Inferior parietal cortex (tissue), 1 donor: ENCODE measurements at regions not wholly inside any gene's neighbourhood (a gene's known extent, or its start where the extent isn't known, plus 50 kb on each side); places are given as distances from the start of the nearest gene placed in this dataset.
"Not testable (repeated sequence)": the region's sequence is repeated elsewhere in the genome, so short reads cannot be mapped to it uniquely, and the experiment has no call there.

Experiments used
- DNase-seq: peaks from one replicate; pipeline ENCODE4 v3.0.0-alpha.2; 2016; ENCODE audit errors: extremely low spot score

DNA sequence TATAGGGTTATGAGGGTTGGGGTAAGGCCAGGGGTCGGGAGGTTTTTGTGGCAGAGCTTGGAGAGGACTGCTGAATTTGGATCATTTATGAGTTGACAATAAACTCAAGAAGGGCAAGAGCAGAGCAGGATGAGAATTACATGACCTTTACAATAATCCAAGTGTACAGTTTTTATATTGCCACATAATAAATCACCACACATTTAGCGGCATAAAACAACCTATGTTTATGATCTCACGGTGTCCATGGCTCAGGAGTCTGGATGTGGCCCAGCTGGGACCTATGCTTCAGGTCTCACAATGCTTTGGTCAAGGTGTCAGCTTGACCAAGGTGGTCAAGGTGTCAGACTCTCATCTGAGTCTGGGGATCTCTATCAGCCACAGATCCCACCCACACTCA lies 118.3 kb upstream of the WSCD1 start:
- DNase-seq = no peak

DNA sequence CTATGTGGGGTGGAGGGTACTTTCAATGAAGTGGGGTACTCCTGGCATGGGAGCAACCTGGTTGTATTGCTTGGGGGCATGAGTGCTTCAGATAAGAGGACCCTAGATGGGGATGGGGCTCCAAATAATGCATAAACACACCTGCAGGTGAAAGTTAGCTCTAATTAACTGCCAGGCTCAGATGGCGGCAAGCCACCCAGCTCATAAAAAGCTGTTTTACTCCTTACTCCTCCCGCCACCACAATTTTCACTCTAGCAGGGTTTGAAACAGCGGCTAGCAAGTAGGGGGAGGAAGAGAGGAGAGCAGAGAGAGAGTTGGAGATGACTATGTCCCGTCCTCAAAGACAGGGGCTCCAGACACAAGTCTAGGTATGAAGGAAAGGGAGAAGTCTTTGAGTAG lies 117.7 kb upstream of the WSCD1 start:
- DNase-seq = no peak

DNA sequence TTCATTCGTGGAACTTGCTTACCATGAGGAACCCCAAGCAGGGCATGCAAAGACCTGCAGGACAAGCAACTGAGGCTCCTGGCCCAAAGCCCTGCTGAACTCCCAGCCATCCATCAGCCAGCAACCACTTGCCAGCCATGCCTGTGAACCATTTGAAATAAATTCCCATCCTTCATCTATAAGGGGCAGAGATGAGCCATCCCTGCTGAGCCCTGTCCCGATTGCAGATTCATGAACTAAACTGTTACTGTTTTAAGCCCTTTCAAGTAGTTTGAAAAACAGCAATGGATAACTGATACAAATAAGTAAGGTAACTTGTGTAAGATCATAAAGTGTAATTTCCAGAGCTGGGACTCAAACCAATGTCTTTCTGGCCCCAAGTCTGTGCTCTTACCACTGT lies 114.4 kb upstream of the WSCD1 start:
- DNase-seq = no peak

DNA sequence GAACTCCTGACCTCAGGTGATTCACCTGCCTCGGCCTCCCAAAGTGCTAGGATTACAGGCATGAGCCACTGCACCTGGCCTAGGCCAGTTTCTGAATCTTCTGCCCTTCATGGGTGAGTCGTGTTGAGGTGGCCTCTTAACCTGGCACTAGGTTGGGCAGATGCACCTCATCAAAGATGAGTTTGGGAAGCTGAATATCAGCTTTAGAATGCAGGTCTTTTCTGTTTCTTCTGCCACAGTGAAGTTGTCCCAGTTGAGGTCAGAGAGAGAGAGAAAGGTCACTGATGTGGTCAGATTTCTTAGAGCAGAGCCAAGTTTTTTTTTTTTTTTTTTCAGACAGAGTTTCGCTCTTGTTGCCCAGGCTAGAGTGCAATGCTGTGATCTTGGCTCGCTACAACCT lies 111.3 kb upstream of the WSCD1 start:
- no peak for DNase-seq

DNA sequence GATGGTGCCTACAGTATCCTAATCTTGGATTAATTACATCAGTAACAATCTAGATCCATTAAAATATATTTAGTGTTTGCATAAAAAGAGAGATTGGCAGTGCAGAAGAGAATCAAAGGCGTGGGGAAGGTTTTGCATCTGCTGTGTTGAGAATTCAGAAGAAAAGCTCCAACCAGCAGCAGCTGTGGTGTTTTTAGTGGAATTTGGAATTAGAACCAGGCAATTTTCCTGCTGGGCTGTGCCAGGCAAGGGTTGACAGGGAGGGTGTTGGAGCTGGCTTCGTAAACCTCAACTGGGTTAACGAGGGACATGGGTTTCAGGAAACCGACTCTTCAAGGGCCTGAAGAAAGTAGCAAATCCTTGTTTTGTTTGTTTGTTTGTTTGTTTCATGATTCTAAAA lies 107.8 kb upstream of the WSCD1 start:
- DNase-seq = no peak

DNA sequence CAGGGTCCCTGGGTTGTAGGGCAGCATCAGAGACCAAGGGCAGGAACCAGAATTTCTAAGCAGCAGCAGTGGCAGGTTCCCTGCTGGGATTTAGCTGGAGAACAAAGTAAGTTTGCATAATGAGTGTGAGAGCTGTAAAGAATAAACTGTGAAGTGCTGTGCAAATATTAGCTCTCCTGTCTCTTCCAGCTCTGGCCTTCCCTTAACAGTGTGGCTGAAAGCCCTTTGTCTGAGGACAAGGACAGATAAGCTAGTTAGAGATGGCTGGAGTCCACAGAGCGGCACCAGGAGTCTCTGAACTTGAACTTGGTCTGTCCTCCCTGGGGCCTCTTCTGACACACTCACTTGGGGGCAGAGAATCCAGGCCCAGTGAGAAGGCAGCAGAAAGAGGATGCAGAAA lies 98.2 kb upstream of the WSCD1 start:
- DNase-seq = no peak

DNA sequence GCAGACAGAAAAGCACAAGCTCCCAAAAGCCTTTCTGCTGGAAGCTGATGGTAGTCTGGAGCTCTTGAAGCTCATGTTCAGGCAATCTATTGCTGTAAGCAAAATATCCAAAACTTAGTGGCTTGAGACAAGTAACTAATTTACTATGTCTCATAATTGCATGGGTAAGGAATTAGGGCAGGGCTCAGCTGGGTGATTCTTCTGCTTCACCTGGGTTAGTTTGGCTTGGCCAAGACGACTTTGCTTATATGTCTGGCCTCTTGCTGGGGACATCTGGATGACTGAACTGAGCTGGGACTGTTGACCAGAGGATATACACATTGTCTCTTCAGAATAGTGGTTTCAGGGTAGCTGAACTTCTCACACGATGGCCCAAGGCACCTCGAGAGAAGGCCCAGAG lies 96.8 kb upstream of the WSCD1 start:
- no peak for DNase-seq

DNA sequence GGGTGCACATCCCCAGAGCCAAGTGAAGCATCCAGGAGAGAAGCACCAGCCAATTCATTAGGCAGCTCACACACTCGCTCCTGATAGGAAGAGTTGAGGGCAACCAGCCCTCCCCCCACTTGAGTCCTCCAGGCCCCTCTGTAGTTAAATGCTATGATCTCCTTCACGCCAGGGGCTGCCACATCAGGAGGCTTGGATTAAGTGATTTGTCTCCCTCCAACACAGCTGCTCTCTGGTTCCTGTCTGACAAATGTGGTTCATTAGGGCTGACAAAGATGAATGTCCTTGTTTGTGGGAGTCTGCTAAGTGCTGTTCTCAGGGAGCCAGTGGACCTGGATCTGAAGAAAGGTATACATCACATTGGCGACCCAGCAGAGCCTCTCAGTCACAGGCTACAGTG lies 94.5 kb upstream of the WSCD1 start:
- DNase-seq = no peak

DNA sequence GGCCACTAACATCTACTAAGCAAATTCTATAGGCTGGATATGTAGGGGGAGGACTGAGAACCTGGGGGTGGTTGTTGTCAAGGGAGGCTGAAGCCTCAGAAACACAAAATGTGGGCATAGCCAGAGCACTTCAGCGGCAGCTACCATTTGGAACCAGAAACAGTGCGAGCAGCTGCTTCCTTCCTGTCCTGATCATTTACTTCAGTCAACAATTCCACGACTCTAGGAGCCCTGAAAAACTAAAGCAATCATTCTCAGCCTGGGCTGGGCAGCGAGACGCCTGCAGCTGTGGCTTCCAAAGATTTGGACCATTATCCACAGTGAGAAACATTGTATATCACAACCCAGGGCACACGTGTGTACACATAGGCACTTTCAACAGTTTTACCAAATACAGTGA lies 93.9 kb upstream of the WSCD1 start:
- DNase-seq = no peak

DNA sequence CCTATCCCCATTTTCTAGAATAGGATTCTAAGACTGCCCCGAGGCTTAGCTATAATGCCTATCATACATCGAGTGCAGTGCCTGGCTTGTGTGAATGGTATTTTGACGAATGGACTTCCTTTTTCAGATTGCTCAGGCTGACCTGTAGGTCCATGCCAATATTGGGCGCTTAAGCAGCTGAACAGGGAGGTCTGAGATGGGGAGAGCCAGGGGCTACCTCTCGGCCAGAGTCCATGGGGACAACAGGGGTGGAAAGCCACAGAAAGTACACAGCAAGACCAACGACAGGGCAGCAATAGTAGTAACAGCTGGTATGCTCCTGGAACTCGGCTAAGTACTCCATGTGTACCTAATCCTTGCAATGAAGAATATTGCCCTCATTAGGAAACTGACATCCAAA lies 91.7 kb upstream of the WSCD1 start:
- no peak for DNase-seq

DNA sequence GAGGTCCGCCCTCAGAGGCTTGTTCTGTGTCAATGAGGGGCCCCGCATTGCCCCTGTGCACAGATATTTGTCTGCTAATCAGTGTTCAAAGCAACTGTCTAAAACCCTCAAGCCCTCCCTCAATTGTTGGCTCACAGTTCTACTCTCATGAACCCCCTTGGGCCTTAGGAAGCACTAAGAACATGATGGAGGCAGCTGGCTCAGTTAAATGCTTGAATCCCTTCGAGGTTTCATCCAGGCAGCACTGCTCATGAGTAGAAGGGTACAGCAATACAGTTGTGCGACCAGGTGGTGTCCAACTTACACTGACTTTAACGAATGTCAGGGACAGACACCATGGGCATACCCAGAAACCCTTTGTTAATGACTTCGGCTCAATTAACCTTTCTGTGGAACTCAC lies 89.2 kb upstream of the WSCD1 start:
- DNase-seq = no peak

DNA sequence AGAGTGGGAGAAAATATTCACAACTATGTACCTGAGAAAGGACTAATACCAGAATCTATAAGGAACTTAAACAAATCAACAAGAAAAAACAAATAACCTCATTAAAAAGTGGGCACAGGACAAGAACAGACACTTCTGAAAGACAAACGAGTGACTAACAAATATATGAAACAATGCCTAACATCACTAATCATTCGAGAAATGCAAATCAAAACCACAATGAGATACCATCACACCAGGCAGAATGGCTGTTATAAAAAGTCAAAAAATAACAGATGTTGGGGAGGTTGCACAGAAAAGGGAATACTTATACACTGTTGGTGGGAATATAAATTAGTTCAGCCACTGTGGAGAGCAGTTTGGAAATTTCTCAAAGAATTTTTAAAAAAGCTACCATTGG lies 83.5 kb upstream of the WSCD1 start:
- no peak for DNase-seq

DNA sequence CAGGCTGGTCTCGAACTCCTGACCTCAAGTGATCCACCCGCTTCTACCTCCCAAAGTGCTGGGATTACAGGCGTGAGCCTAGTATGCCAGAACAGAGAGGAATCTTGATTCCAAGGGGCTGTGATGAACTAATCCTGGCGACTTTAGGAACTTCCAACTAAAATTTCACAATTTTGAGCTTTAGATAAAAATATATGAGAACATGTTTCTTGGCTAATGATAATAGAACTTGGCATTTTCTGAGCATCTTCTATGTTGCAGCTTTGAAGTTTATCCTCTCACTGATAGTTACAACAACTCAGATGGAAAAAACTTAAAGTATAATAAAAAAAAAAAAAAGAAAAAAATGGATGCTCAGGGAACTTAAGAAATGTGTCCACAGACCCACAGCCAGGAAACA lies 69.8 kb upstream of the WSCD1 start:
- no peak for DNase-seq

DNA sequence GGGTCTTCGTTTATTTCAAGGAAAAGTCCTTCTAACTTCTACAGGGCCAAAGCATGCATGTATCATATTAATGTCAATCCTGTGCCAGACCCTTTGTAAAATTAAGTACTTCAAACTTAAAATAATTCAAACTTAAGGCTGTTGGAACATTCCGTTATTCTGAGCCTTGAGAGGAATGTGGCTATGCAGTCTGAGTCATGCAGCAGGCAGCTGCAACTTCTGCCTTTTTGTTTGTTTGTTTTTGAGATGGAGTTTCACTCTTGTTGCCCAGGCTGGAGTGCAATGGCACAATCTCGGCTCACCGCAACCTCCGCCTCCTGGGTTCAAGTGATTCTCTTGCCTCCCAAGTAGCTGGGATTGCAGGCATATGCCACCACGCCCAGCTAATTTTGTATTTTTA lies 67.0 kb upstream of the WSCD1 start:
- DNase-seq = not testable (repeated sequence)

DNA sequence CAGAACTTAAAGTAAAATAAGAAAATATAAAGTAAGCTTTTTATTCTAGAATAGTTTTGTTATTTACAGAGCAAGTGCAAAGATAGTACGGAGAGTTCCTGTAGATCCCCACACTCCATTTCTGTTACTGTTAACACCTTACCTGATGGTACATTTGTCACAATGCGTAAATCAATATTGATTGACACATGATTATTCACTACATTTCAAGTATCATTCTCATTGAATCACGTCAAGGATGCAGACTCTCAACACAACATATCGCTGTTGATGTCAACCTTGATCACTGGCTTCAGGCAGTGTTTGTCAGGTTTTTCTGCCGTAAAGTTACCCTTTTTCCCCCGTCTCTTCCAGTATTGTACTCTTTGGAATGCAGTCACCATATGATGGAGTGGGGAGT lies 64.2 kb upstream of the WSCD1 start:
- no peak for DNase-seq

DNA sequence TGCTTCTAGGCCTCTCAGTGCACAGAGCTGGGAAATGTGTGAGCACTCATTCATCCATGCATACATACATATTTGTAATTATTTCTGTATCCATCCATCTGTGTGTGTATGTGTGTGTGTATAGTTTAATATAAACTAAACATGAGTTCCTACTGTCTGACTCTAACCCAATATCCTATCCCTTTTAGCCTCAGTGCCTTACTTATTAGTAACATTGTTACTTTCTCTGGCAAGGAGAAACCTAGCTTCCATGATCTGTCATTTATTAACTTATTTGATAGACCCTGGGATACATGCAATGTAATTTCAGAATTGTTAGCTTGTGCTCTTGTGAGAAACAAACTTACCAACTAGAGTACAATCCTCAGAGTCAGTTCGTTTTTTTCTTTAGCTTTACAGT lies 59.0 kb upstream of the WSCD1 start:
- DNase-seq = no peak

DNA sequence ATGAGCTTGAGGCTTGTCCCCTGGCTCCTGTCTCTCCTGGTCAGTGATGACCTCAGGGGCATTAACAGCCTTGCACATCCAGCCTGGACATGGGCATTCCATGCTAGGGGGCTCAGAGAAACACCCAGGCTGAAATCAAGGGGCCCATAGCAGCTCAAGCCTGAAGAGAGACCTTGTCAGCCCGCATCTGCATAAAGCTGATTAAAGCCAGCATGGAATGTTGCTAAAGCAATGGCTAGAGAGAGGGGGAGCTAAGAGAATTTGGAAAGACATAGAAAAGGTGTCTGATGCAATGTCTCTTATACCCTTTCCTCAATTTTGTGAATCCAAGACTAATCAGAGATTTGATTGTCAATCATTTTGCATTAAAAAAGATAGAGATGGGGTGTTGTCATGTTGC lies 51.4 kb upstream of the WSCD1 start:
- DNase-seq = no peak

DNA sequence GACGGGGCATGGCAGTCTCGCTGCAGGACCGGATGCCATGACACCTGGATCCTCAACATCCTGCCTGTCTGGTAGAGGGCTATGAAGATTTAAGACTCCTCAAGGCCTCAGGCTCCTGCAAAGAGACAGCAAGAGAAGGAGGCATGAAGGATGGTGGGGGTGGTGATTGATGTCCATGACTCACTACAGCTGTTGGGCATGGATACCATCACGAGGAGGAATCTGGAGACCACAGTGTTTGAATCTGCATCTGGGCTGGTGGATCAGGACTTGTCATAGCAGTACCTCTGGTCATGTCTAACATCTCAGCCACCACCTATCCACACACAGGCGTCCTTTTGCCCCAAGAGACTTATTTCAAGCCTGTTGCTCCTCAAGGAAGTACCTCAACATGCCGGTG lies 50.2 kb upstream of the WSCD1 start:
- no peak for DNase-seq

DNA sequence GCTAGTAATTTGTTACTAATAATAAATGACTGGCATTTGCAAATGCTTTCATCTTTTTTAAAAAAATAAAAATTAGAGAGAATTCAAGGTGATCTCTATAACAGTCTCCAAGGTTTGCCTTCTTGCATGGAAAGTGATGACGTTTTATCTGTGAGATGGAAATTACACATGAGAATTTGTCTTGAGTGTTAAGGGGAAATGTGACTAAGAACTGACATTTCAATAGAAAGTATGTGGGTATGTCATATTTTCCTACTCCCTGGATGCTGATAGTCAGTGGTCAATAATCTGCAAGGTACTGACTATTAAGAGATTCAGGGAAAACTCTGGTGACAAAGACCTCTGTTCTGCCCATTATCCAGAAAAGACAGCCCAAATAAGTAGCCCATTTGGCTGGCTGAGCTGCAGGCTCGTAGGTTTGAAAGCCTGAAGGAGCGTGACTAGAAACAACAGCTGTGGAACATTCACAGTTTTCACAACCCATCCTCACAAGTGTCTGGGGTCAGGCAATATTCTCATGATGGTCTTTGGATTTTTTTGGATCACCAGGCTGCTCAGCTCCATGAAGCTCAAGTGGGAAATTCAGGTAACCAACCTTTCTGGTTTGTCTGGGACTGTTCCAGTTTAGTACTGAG lies 49.7 kb upstream of the WSCD1 start:
- no peak for DNase-seq
